Mesothelial cell of epicardium (in vitro differentiated cells): ENCODE measurements at regions not wholly inside any gene's neighbourhood (a gene's known extent, or its start where the extent isn't known, plus 50 kb on each side); places are given as distances from the start of the nearest gene placed in this dataset.

Experiments used
- DNase-seq, 2 experiments: peaks; one replicate each; pipeline ENCODE4 v3.0.0; 2021; ENCODE audit warnings: low spot score in 2 of 2; ENCODE audit not compliant: unreplicated experiment in 2 of 2
- H3K27ac Mint-ChIP-seq: 2 replicates; pipeline ENCODE4 v1.8.0; 2021; ENCODE audit warnings: mixed read lengths
- H3K27me3 Mint-ChIP-seq: 2 replicates; pipeline ENCODE4 v1.8.0; 2021; ENCODE audit warnings: low read depth, mixed read lengths
- H3K36me3 Mint-ChIP-seq: 2 replicates; pipeline ENCODE4 v1.8.0; 2021; ENCODE audit warnings: mixed read lengths
- H3K4me1 Mint-ChIP-seq: 2 replicates; pipeline ENCODE4 v1.8.0; 2021; ENCODE audit warnings: mixed read lengths
- H3K4me3 Mint-ChIP-seq: 2 replicates; pipeline ENCODE4 v1.8.0; 2021; ENCODE audit warnings: mild to moderate bottlenecking, moderate library complexity, mixed read lengths
- H3K9me3 Mint-ChIP-seq: 2 replicates; pipeline ENCODE4 v1.8.0; 2021; ENCODE audit warnings: mixed read lengths
- TF ChIP-seq, protein P1 (sequence below): fragments of 200-600 bp; sonication (generic); IDR thresholded peaks from one replicate; pipeline ENCODE4 v1.5.0; 2021; ENCODE audit warnings: antibody characterized with exemption; ENCODE audit not compliant: unreplicated experiment

DNA sequence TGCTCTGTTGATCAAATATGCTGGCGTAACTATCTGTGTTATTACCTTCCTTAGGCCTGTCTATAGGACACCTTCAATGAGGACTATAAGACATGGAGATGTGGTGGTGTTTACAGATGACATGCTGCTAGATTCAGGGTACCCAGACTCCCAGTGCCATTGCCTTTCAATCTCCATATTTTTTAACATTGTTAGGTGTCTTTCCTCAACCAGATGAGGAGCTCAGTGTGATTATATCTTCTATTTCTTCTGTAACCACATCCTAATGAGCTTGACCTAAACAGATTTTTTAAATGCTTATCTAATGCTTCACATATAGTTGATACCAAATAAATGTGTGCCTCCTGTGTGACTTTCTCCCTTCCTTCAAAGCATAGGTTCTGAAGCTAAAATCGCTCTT lies 730.1 kb upstream of the NR2F2 start:
- H3K27me3 Mint-ChIP-seq = no peaks in the 10 kb centered on the region
- DNase-seq = no peak
- peaks cover 27% of the 10 kb centered on the region for H3K4me1 Mint-ChIP-seq
- TF ChIP-seq, protein P1, sequence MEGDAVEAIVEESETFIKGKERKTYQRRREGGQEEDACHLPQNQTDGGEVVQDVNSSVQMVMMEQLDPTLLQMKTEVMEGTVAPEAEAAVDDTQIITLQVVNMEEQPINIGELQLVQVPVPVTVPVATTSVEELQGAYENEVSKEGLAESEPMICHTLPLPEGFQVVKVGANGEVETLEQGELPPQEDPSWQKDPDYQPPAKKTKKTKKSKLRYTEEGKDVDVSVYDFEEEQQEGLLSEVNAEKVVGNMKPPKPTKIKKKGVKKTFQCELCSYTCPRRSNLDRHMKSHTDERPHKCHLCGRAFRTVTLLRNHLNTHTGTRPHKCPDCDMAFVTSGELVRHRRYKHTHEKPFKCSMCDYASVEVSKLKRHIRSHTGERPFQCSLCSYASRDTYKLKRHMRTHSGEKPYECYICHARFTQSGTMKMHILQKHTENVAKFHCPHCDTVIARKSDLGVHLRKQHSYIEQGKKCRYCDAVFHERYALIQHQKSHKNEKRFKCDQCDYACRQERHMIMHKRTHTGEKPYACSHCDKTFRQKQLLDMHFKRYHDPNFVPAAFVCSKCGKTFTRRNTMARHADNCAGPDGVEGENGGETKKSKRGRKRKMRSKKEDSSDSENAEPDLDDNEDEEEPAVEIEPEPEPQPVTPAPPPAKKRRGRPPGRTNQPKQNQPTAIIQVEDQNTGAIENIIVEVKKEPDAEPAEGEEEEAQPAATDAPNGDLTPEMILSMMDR = no peak
- H3K9me3 Mint-ChIP-seq = peaks cover 23% of the 10 kb centered on the region
- H3K36me3 Mint-ChIP-seq = peaks cover 5% of the 10 kb centered on the region
- H3K27ac Mint-ChIP-seq = no peak overlapping the region
- no peak overlapping the region for H3K4me3 Mint-ChIP-seq

- DNase-seq = no peak
- H3K4me1 Mint-ChIP-seq = peaks cover 27% of the 10 kb centered on the region
- no peaks in the 10 kb centered on the region for H3K27me3 Mint-ChIP-seq
- H3K9me3 Mint-ChIP-seq = peaks cover 23% of the 10 kb centered on the region
- TF ChIP-seq, protein P1 = no peak
- no peak overlapping the region for H3K27ac Mint-ChIP-seq
- peaks cover 5% of the 10 kb centered on the region for H3K36me3 Mint-ChIP-seq
- H3K4me3 Mint-ChIP-seq = no peak overlapping the region
These were observed 729.6 kb upstream of the NR2F2 start for GRCh38 chr15:95600884-95601283.

DNA sequence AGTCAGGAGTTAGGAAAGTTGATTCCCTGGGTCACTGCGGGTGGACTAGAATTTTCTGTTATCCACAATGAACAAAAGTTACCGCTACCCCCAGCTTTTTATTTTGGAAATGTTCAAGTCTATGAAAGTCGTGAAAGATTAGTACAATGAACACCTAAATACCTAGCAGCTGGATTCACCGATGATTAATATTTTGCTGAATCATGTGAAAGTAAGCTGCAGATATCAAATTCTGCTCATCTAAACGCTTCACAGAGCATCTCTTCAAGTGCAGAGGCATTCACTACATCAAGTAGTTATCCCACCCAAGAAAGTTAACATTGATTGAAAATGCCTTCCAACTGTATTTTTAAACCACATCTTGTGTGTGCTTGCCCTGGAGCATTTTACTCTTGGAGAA lies 729.0 kb upstream of the NR2F2 start:
- peaks cover 5% of the 10 kb centered on the region for H3K36me3 Mint-ChIP-seq
- H3K4me1 Mint-ChIP-seq = peaks cover 25% of the 10 kb centered on the region
- no peak overlapping the region for H3K4me3 Mint-ChIP-seq
- H3K9me3 Mint-ChIP-seq = peaks cover 23% of the 10 kb centered on the region
- no peak overlapping the region for H3K27ac Mint-ChIP-seq
- no peak for DNase-seq
- TF ChIP-seq, protein P1 = no peak
- H3K27me3 Mint-ChIP-seq = no peaks in the 10 kb centered on the region

DNA sequence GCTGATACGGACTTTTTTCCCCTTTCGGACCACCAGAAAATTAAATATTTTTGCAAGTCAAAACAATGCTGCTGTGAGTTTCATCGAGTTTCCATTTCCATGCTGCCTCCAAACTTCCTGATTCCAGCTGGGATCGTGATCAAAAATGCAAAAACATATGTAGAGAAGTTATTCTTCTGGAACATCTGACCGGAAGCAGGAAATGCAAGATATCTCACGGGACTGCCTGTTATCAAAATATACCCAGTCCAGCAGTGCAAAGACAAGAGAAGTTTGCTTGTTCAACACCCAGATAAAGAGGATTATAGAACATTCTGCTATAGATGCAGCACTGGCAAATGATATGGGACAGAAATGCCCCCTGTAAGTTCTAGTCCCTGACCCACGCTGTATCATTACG lies 726.7 kb upstream of the NR2F2 start:
- Mint-ChIP-seq H3K4me3 (no peak overlapping the region), H3K27me3 (no peaks in the 10 kb centered on the region), H3K36me3 (peaks cover 5% of the 10 kb centered on the region), H3K9me3 (peaks cover 23% of the 10 kb centered on the region), H3K4me1 (peaks cover 18% of the 10 kb centered on the region), H3K27ac (no peak overlapping the region)
- DNase-seq = no peak
- TF ChIP-seq, protein P1 = no peak

GRCh38 chr15:95604634-95605036 lies 725.9 kb upstream of the NR2F2 start:
- Mint-ChIP-seq H3K4me1 (peaks cover 18% of the 10 kb centered on the region), H3K4me3 (no peak overlapping the region), H3K27me3 (no peaks in the 10 kb centered on the region), H3K27ac (no peak overlapping the region), H3K9me3 (peaks cover 23% of the 10 kb centered on the region), H3K36me3 (peaks cover 5% of the 10 kb centered on the region)
- DNase-seq = no peak
- TF ChIP-seq, protein P1 = no peak

- no peaks in the 10 kb centered on the region for H3K27me3 Mint-ChIP-seq
- TF ChIP-seq, protein P1 = no peak
- no peak overlapping the region for H3K4me3 Mint-ChIP-seq
- no peak overlapping the region for H3K27ac Mint-ChIP-seq
- DNase-seq = no peak
- H3K4me1 Mint-ChIP-seq = peaks cover 18% of the 10 kb centered on the region
- peaks cover 19% of the 10 kb centered on the region for H3K9me3 Mint-ChIP-seq
- H3K36me3 Mint-ChIP-seq = peaks cover 5% of the 10 kb centered on the region
These were observed 725.4 kb upstream of the NR2F2 start for GRCh38 chr15:95605098-95605497.
